Neural cell (in vitro differentiated cells): ENCODE measurements at regions not wholly inside any gene's neighbourhood (a gene's known extent, or its start where the extent isn't known, plus 50 kb on each side); places are given as distances from the start of the nearest gene placed in this dataset.

Source experiments
- H2AFZ ChIP-seq: fragments of 200-600, 300-800 bp; sonication (generic), shearing (Covaris generic); 2 replicates; pipeline ENCODE4 v1.6.0; 2014; ENCODE audit warnings: low read depth, mild to moderate bottlenecking, antibody characterized with exemption, low read length, moderate library complexity
- H3F3A ChIP-seq: fragments of 200-600 bp; shearing (Covaris generic); 2 replicates; pipeline ENCODE4 v1.6.1; 2016; ENCODE audit warnings: mild to moderate bottlenecking, moderate library complexity, mixed read lengths, antibody characterized with exemption, low read length; ENCODE audit not compliant: insufficient read depth, poor library complexity, severe bottlenecking
- H3K27ac ChIP-seq: fragments of 200-600, 300-800 bp; sonication (generic), shearing (Covaris generic); 2 replicates; pipeline ENCODE4 v1.5.1; 2014; ENCODE audit warnings: mild to moderate bottlenecking, low read length, moderate library complexity
- H3K27me3 ChIP-seq: fragments of 300-800, 200-600 bp; sonication (generic), shearing (Covaris generic); 2 replicates; pipeline ENCODE4 v1.6.0; 2014; ENCODE audit warnings: mild to moderate bottlenecking, low read depth, low read length, moderate library complexity; ENCODE audit not compliant: insufficient read depth
- H3K36me3 ChIP-seq: fragments of 300-800, 200-600 bp; sonication (generic), shearing (Covaris generic); 2 replicates; pipeline ENCODE4 v1.5.1; 2014; ENCODE audit warnings: mild to moderate bottlenecking, antibody characterized with exemption, low read length, moderate library complexity; ENCODE audit not compliant: insufficient read depth
- H3K4me2 ChIP-seq: fragments of 300-800, 200-600 bp; sonication (generic), shearing (Covaris generic); 2 replicates; pipeline ENCODE4 v1.6.0; 2014; ENCODE audit warnings: mild to moderate bottlenecking, low read length
- H3K4me3 ChIP-seq: fragments of 300-800, 200-600 bp; sonication (generic), shearing (Covaris generic); 2 replicates; pipeline ENCODE4 v1.5.1; 2014; ENCODE audit warnings: mild to moderate bottlenecking, low read length, moderate library complexity
- H3K79me2 ChIP-seq: fragments of 200-600 bp; shearing (Covaris generic); replicated peaks from 2 replicates; pipeline ENCODE4 v1.6.0; 2014; ENCODE audit warnings: mild to moderate bottlenecking, low read length, moderate library complexity; ENCODE audit not compliant: insufficient read depth
- H3K9ac ChIP-seq: fragments of 300-800, 200-600 bp; sonication (generic), shearing (Covaris generic); 2 replicates; pipeline ENCODE4 v1.6.1; 2016; ENCODE audit warnings: mild to moderate bottlenecking, low read length, mixed read lengths
- H3K9me2 ChIP-seq: fragments of 200-600 bp; shearing (Covaris generic); 2 replicates; pipeline ENCODE4 v1.6.1; 2016; ENCODE audit warnings: mild to moderate bottlenecking, low read length, mixed read lengths; ENCODE audit not compliant: insufficient read depth
- H3K9me3 ChIP-seq: fragments of 200-600, 300-800 bp; sonication (generic), shearing (Covaris generic); 2 replicates; pipeline ENCODE4 v1.6.1; 2016; ENCODE audit warnings: mild to moderate bottlenecking, mixed run types, low read length, moderate library complexity, mixed read lengths
- H4K20me1 ChIP-seq: fragments of 200-600 bp; shearing (Covaris generic); 2 replicates; pipeline ENCODE4 v1.6.1; 2016; ENCODE audit warnings: mild to moderate bottlenecking, mixed run types; ENCODE audit not compliant: insufficient read depth
- CTCF ChIP-seq: fragments of 450-650 bp; IDR thresholded peaks from 2 replicates; pipeline ENCODE4 v1.5.1; 2014; ENCODE audit warnings: antibody characterized with exemption, mild to moderate bottlenecking, moderate library complexity; ENCODE audit not compliant: poor library complexity, severe bottlenecking
- EP300 ChIP-seq: fragments of 450-650 bp; conservative IDR thresholded peaks from 2 replicates; pipeline ENCODE4 v1.6.1; 2014; ENCODE audit warnings: antibody characterized with exemption, mild to moderate bottlenecking, moderate library complexity; ENCODE audit not compliant: poor library complexity, severe bottlenecking
- EZH2 ChIP-seq: fragments of 200-600, 300-800 bp; shearing (Covaris generic), sonication (generic); IDR thresholded peaks from 2 replicates; pipeline ENCODE4 v1.6.1; 2014; ENCODE audit warnings: antibody characterized with exemption, low read length, borderline replicate concordance, mild to moderate bottlenecking; ENCODE audit not compliant: insufficient read depth, poor library complexity, severe bottlenecking
- MXI1 ChIP-seq: fragments of 450-650 bp; conservative IDR thresholded peaks from 2 replicates; pipeline ENCODE4 v1.6.1; 2014; ENCODE audit warnings: antibody characterized with exemption, mild to moderate bottlenecking; ENCODE audit not compliant: poor library complexity, severe bottlenecking
- POLR2AphosphoS5 ChIP-seq: IDR thresholded peaks from 2 replicates; pipeline ENCODE4 v1.6.1; 2012
- RAD21 ChIP-seq: fragments of 450-650 bp; conservative IDR thresholded peaks from 2 replicates; pipeline ENCODE4 v1.6.1; 2014; ENCODE audit warnings: antibody characterized with exemption, mild to moderate bottlenecking, moderate library complexity
- REST ChIP-seq: IDR thresholded peaks from 2 replicates; pipeline ENCODE4 v1.6.1; 2012; ENCODE audit warnings: borderline replicate concordance
- SMC3 ChIP-seq: fragments of 450-650 bp; conservative IDR thresholded peaks from 2 replicates; pipeline ENCODE4 v1.6.1; 2014; ENCODE audit warnings: antibody characterized with exemption, mild to moderate bottlenecking, moderate library complexity; ENCODE audit not compliant: poor library complexity
- TAF1 ChIP-seq: IDR thresholded peaks from 2 replicates; pipeline ENCODE4 v1.6.1; 2012; ENCODE audit warnings: low read depth

GRCh38 chr2:226001716-226002115 lies 602.2 kb downstream of the NYAP2 start:
- Histone ChIP-seq H3K9me2 (no peaks in the 10 kb centered on the region), H4K20me1 (no peaks in the 10 kb centered on the region), H3K27me3 (no peaks in the 10 kb centered on the region), H3K79me2 (no peaks in the 10 kb centered on the region), H3F3A (no peaks in the 10 kb centered on the region), H3K4me2 (no peak overlapping the region), H3K9me3 (no peaks in the 10 kb centered on the region), H2AFZ (no peak overlapping the region), H3K9ac (no peak overlapping the region), H3K4me3 (no peak overlapping the region), H3K27ac (no peak overlapping the region), H3K36me3 (no peaks in the 10 kb centered on the region)
- no peak for TF ChIP-seq EP300
- no peak for TF ChIP-seq RAD21
- TF ChIP-seq CTCF: no peak
- TF ChIP-seq MXI1: no peak
- no peak for TF ChIP-seq EZH2
- TF ChIP-seq SMC3: no peak
- TF ChIP-seq TAF1: no peak
- no peak for TF ChIP-seq POLR2AphosphoS5
- no peak for TF ChIP-seq REST

- Histone ChIP-seq H3K27ac (no peak overlapping the region), H2AFZ (no peak overlapping the region), H3K9me2 (no peaks in the 10 kb centered on the region), H3K36me3 (no peaks in the 10 kb centered on the region), H3K27me3 (no peaks in the 10 kb centered on the region), H3K79me2 (no peaks in the 10 kb centered on the region), H3K4me3 (no peak overlapping the region), H3K9me3 (no peaks in the 10 kb centered on the region), H3F3A (no peaks in the 10 kb centered on the region), H3K9ac (no peak overlapping the region), H3K4me2 (no peak overlapping the region), H4K20me1 (no peaks in the 10 kb centered on the region)
- TF ChIP-seq SMC3 (no peak), REST (no peak), EZH2 (no peak), RAD21 (no peak), TAF1 (no peak), EP300 (no peak), MXI1 (no peak), CTCF (no peak), POLR2AphosphoS5 (no peak)
Measured at GRCh38 chr2:225999692-226000091, 600.2 kb downstream of the NYAP2 start.
